ENCODE measurements at regions not wholly inside any gene's neighbourhood (a gene's known extent, or its start where the extent isn't known, plus 50 kb on each side); places are given as distances from the start of the nearest gene placed in this dataset.

DNA sequence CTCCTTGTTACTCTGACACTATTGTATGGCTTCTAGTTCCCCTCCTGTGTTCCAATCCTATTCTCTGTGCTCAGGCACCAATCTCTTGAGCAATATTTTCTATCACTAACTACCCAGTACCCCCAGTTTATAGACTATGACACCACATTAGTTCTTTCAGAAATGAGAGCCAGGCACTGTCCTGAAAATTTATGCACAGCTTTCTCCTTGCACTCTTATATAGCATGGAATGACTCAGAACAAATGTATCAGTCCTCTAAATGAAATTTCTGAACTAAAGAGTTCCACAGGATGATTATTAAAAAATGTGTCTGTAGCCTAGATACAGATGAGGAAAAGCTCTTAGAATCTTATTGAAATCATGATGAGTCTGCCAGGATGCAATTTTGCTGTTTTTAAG is 489.9 kb downstream of the XPNPEP1 start:
- H3K9me3 Mint-ChIP-seq, result no peaks in the 10 kb centered on the region
- no peak for DNase-seq (ENCODE audit: extremely low spot score, unreplicated experiment)
- no peaks in the 10 kb centered on the region for H3K27me3 Mint-ChIP-seq
- no peaks in the 10 kb centered on the region for H3K4me1 Mint-ChIP-seq (ENCODE audit: unreplicated experiment)
- H3K27ac Mint-ChIP-seq, result no peak overlapping the region
- TF ChIP-seq, protein P1, sequence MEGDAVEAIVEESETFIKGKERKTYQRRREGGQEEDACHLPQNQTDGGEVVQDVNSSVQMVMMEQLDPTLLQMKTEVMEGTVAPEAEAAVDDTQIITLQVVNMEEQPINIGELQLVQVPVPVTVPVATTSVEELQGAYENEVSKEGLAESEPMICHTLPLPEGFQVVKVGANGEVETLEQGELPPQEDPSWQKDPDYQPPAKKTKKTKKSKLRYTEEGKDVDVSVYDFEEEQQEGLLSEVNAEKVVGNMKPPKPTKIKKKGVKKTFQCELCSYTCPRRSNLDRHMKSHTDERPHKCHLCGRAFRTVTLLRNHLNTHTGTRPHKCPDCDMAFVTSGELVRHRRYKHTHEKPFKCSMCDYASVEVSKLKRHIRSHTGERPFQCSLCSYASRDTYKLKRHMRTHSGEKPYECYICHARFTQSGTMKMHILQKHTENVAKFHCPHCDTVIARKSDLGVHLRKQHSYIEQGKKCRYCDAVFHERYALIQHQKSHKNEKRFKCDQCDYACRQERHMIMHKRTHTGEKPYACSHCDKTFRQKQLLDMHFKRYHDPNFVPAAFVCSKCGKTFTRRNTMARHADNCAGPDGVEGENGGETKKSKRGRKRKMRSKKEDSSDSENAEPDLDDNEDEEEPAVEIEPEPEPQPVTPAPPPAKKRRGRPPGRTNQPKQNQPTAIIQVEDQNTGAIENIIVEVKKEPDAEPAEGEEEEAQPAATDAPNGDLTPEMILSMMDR (conservative IDR thresholded peaks at IDR 0.05), result no peak
- H3K36me3 Mint-ChIP-seq, result no peaks in the 10 kb centered on the region
- no peak overlapping the region for H3K4me3 Mint-ChIP-seq

- Mint-ChIP-seq H3K4me3 (no peak overlapping the region), H3K27me3 (no peaks in the 10 kb centered on the region), H3K9me3 (no peaks in the 10 kb centered on the region), H3K27ac (no peak overlapping the region), H3K4me1 (ENCODE audit: unreplicated experiment) (no peaks in the 10 kb centered on the region), H3K36me3 (no peaks in the 10 kb centered on the region)
- DNase-seq (ENCODE audit: extremely low spot score, unreplicated experiment), result no peak
- TF ChIP-seq, protein P1 (conservative IDR thresholded peaks at IDR 0.05), result no peak
Measured at GRCh38 chr10:109432281-109432680, 491.0 kb downstream of the XPNPEP1 start.

GRCh38 chr10:109430799-109431198 is 492.5 kb downstream of the XPNPEP1 start:
- H3K27ac Mint-ChIP-seq, result no peak overlapping the region
- H3K4me3 Mint-ChIP-seq, result no peak overlapping the region
- TF ChIP-seq, protein P1 (conservative IDR thresholded peaks at IDR 0.05), result no peak
- no peaks in the 10 kb centered on the region for H3K36me3 Mint-ChIP-seq
- no peaks in the 10 kb centered on the region for H3K27me3 Mint-ChIP-seq
- H3K9me3 Mint-ChIP-seq, result no peaks in the 10 kb centered on the region
- H3K4me1 Mint-ChIP-seq (ENCODE audit: unreplicated experiment), result no peaks in the 10 kb centered on the region
- DNase-seq (ENCODE audit: extremely low spot score, unreplicated experiment), result no peak

- Mint-ChIP-seq H3K27me3 (no peaks in the 10 kb centered on the region), H3K36me3 (no peaks in the 10 kb centered on the region), H3K4me3 (no peak overlapping the region), H3K4me1 (ENCODE audit: unreplicated experiment) (no peaks in the 10 kb centered on the region), H3K27ac (no peak overlapping the region), H3K9me3 (no peaks in the 10 kb centered on the region)
- no peak for DNase-seq (ENCODE audit: extremely low spot score, unreplicated experiment)
- TF ChIP-seq, protein P1 (conservative IDR thresholded peaks at IDR 0.05), result no peak
Measured at GRCh38 chr10:109430043-109430760, 493.1 kb downstream of the XPNPEP1 start.

GRCh38 chr10:109428775-109429491 is 494.4 kb downstream of the XPNPEP1 start:
- H3K9me3 Mint-ChIP-seq, result no peaks in the 10 kb centered on the region
- H3K27me3 Mint-ChIP-seq, result no peaks in the 10 kb centered on the region
- DNase-seq (ENCODE audit: extremely low spot score, unreplicated experiment), result no peak
- no peaks in the 10 kb centered on the region for H3K4me1 Mint-ChIP-seq (ENCODE audit: unreplicated experiment)
- H3K4me3 Mint-ChIP-seq, result no peak overlapping the region
- TF ChIP-seq, protein P1 (conservative IDR thresholded peaks at IDR 0.05), result no peak
- H3K27ac Mint-ChIP-seq, result no peak overlapping the region
- H3K36me3 Mint-ChIP-seq, result no peaks in the 10 kb centered on the region

Measured in type B pancreatic cell (in vitro differentiated cells).